ENCODE measurements at regions not wholly inside any gene's neighbourhood (a gene's known extent, or its start where the extent isn't known, plus 50 kb on each side); places are given as distances from the start of the nearest gene placed in this dataset.
A peak's percentile ranks its signal among the peaks of the same experiment; 100 is the strongest.

DNA sequence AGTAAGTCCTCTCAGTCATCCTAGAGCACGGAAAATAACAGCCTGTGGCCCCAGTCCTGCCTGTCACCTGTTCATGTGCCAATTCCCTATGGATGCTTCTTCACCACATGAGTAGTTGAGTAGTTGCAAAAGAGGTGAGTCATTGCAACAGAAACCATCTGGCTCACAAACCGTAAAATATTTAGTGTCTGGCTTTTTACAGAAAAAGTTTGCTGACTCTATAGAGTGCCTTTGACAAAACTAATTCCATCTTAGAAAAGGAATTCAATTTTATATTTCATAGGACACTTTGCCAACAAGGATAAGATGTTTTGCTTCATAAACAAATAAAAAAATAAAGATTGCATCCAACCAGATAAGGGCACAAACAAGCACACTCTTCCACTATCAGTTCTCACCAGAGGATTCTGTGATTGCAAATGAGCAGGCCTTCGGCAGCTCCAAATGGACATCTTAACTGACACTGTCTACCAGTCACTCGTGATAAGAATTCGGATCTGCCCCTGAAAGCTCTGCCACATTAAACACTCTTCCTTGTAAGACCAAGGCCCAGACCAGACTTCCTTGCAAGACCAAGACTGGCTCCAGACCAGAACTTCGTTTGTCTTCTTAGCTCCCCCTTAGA lies 242.7 kb upstream of the SEMA3C start:
- Histone ChIP-seq H3K36me3 (no peaks in the 10 kb centered on the region), H3K27ac (no peak overlapping the region), H3K9me3 (no peaks in the 10 kb centered on the region), H3K4me3 (no peak overlapping the region), H3K4me1 (no peaks in the 10 kb centered on the region), H3K27me3 (no peaks in the 10 kb centered on the region)
- TF ChIP-seq POLR2A (IDR thresholded peaks at IDR 0.05) (no peak), EP300 (IDR thresholded peaks at IDR 0.05) (no peak), POLR2AphosphoS5 (IDR thresholded peaks at IDR 0.05) (peak in 2 of 4 donors; percentile 26 to 43)
- TF ChIP-seq, protein P1, sequence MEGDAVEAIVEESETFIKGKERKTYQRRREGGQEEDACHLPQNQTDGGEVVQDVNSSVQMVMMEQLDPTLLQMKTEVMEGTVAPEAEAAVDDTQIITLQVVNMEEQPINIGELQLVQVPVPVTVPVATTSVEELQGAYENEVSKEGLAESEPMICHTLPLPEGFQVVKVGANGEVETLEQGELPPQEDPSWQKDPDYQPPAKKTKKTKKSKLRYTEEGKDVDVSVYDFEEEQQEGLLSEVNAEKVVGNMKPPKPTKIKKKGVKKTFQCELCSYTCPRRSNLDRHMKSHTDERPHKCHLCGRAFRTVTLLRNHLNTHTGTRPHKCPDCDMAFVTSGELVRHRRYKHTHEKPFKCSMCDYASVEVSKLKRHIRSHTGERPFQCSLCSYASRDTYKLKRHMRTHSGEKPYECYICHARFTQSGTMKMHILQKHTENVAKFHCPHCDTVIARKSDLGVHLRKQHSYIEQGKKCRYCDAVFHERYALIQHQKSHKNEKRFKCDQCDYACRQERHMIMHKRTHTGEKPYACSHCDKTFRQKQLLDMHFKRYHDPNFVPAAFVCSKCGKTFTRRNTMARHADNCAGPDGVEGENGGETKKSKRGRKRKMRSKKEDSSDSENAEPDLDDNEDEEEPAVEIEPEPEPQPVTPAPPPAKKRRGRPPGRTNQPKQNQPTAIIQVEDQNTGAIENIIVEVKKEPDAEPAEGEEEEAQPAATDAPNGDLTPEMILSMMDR (IDR thresholded peaks at IDR 0.05), result no peak
- peak; percentile 66 for DNase-seq
- WGBS, 2 donors, result 75 to 80% methylated on average over 6 of the region's 6 CpGs
- intact Hi-C loops (cut with DNase I), result no loop called here

- H3K9me3 ChIP-seq, result no peaks in the 10 kb centered on the region
- no peak for TF ChIP-seq EP300 (IDR thresholded peaks at IDR 0.05)
- TF ChIP-seq POLR2AphosphoS5 (IDR thresholded peaks at IDR 0.05), result no peak
- TF ChIP-seq, protein P1 (IDR thresholded peaks at IDR 0.05), result no peak
- no peak for TF ChIP-seq POLR2A (IDR thresholded peaks at IDR 0.05)
- no peaks in the 10 kb centered on the region for H3K4me1 ChIP-seq
- H3K27ac ChIP-seq, result no peak overlapping the region
- intact Hi-C loops (cut with DNase I), result no loop called here
- H3K4me3 ChIP-seq, result no peak overlapping the region
- H3K36me3 ChIP-seq, result no peaks in the 10 kb centered on the region
- 84 to 85% methylated on average over 2 of the region's 2 CpGs for WGBS, 2 donors
- no peak for DNase-seq
- no peaks in the 10 kb centered on the region for H3K27me3 ChIP-seq
These were observed 240.6 kb upstream of the SEMA3C start for GRCh38 chr7:81159402-81159801.

DNA sequence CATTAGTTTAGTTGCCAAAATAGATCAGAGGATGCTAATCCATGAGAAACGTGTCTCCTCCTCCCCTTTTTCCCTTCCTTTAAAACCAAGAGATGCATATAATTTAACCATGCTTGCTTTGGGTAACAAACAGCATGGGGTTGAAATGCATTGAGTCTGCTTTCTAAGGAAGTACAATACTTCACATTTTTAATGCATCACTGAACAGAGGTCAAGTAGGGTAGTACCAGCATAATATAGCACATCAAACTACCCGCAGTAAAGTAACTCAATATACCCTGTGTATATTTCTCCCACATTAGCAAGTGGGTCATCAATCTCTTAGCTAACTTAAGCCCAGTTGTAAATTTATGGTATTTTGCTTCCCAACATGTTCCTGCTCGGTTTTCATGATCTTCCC lies 239.3 kb upstream of the SEMA3C start:
- H3K4me1 ChIP-seq, result no peaks in the 10 kb centered on the region
- WGBS, 2 donors, result 69 to 80% methylated on average over 3 of the region's 3 CpGs
- intact Hi-C loops (cut with DNase I), result no loop called here

DNA sequence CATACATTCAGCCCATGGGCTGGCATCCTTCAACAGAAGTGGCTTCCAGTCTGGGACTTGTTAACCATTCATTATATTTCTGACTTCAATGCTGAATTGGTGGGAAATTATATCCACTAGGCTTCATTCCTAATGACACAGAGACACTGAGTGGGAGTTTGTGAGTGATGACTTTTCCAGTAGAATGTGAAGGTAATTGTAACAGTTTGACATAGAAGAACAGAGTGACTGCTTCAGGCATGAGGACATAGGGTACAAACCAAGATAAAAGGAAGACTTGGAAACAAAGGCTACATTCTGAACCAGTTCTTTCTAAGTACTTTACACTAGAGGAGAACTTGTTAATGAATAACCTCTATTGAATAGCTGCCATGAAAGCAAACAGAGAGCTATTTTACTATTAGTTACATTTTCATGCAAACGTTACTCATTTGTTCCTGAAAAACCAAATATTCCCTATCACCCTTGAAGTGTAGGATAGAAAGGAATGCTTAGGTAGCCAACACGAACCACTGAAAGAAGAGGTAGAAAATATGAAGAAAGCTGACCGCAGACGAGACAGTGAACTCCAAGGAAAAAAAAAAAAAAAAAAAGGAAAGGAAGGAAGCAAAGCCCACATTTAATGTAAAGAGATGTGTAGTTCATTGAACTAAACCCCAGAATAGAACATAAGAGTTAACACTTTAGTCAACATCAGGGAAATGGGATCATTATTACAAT lies 237.0 kb upstream of the SEMA3C start:
- Histone ChIP-seq H3K36me3 (no peaks in the 10 kb centered on the region), H3K9me3 (no peaks in the 10 kb centered on the region), H3K27ac (no peak overlapping the region), H3K4me3 (no peak overlapping the region), H3K4me1 (peaks cover 0 to 4% (median 0%) of the 10 kb centered on the region in 4 donors), H3K27me3 (no peaks in the 10 kb centered on the region)
- intact Hi-C loops (cut with DNase I), result no loop called here
- 19 to 65% methylated on average over 4 of the region's 4 CpGs for WGBS, 2 donors
- TF ChIP-seq POLR2A (IDR thresholded peaks at IDR 0.05) (no peak), POLR2AphosphoS5 (IDR thresholded peaks at IDR 0.05) (no peak), EP300 (IDR thresholded peaks at IDR 0.05) (no peak)
- TF ChIP-seq, protein P1 (IDR thresholded peaks at IDR 0.05), result no peak
- DNase-seq, result no peak

More for the DNA sequence above, 239.3 kb upstream of the SEMA3C start:
- Histone ChIP-seq H3K36me3 (no peaks in the 10 kb centered on the region), H3K27ac (no peak overlapping the region), H3K27me3 (no peaks in the 10 kb centered on the region), H3K9me3 (no peaks in the 10 kb centered on the region), H3K4me3 (no peak overlapping the region)
- no peak for DNase-seq
- TF ChIP-seq EP300 (IDR thresholded peaks at IDR 0.05) (no peak), POLR2AphosphoS5 (IDR thresholded peaks at IDR 0.05) (no peak), POLR2A (IDR thresholded peaks at IDR 0.05) (no peak)
- TF ChIP-seq, protein P1 (IDR thresholded peaks at IDR 0.05), result no peak

Measured in sigmoid colon (tissue), 6 donors.